Hepatocyte (in vitro differentiated cells): ENCODE measurements at regions not wholly inside any gene's neighbourhood (a gene's known extent, or its start where the extent isn't known, plus 50 kb on each side); places are given as distances from the start of the nearest gene placed in this dataset.

Source experiments
- DNase-seq: peaks from one replicate; pipeline ENCODE4 v3.0.0-alpha.2; 2016; ENCODE audit warnings: low spot score
- H2AFZ ChIP-seq: fragments of 200-600 bp; sonication (generic); 2 replicates; pipeline ENCODE4 v1.6.0; 2016; ENCODE audit warnings: antibody characterized with exemption, mild to moderate bottlenecking
- H3K27ac ChIP-seq: fragments of 200-600 bp; sonication (generic); 2 replicates; pipeline ENCODE4 v1.5.1; 2016; ENCODE audit warnings: mild to moderate bottlenecking
- H3K27me3 ChIP-seq: fragments of 200-600 bp; sonication (generic); 2 replicates; pipeline ENCODE4 v1.6.1; 2016
- H3K36me3 ChIP-seq: fragments of 200-600 bp; sonication (generic); replicated peaks from 2 replicates; pipeline ENCODE4 v1.5.1; 2016; ENCODE audit warnings: low read depth; ENCODE audit not compliant: insufficient read depth
- H3K4me1 ChIP-seq: fragments of 200-600 bp; sonication (generic); 2 replicates; pipeline ENCODE4 v1.5.1; 2016; ENCODE audit warnings: mild to moderate bottlenecking, moderate library complexity; ENCODE audit not compliant: insufficient read depth
- H3K4me2 ChIP-seq: fragments of 200-600 bp; sonication (generic); 2 replicates; pipeline ENCODE4 v1.6.0; 2016
- H3K4me3 ChIP-seq: fragments of 200-600 bp; sonication (generic); 2 replicates; pipeline ENCODE4 v1.5.1; 2016; ENCODE audit warnings: mild to moderate bottlenecking
- H3K79me2 ChIP-seq: fragments of 200-600 bp; sonication (generic); 2 replicates; pipeline ENCODE4 v1.6.0; 2017; ENCODE audit warnings: mild to moderate bottlenecking
- H3K9me2 ChIP-seq: fragments of 200-600 bp; sonication (generic); replicated peaks from 2 replicates; pipeline ENCODE4 v1.6.0; 2017; ENCODE audit warnings: mild to moderate bottlenecking; ENCODE audit not compliant: insufficient read depth
- H3K9me3 ChIP-seq: fragments of 200-600 bp; sonication (generic); 2 replicates; pipeline ENCODE4 v1.5.1; 2016; ENCODE audit warnings: low read depth, mild to moderate bottlenecking
- H4K20me1 ChIP-seq: fragments of 200-600 bp; sonication (generic); 2 replicates; pipeline ENCODE4 v1.6.0; 2016; ENCODE audit warnings: mild to moderate bottlenecking; ENCODE audit not compliant: insufficient read depth, poor library complexity, severe bottlenecking
- EZH2 ChIP-seq: fragments of 200-600 bp; sonication (generic); IDR thresholded peaks from 2 replicates; pipeline ENCODE4 v1.6.1; 2016; ENCODE audit warnings: antibody characterized with exemption, mild to moderate bottlenecking, borderline replicate concordance
- EZH2phosphoT487 ChIP-seq: fragments of 200-600 bp; sonication (generic); IDR thresholded peaks from one replicate; pipeline ENCODE4 v1.6.1; 2018; ENCODE audit warnings: antibody characterized with exemption, mild to moderate bottlenecking, low read depth, moderate library complexity; ENCODE audit not compliant: unreplicated experiment, severe bottlenecking
- WGBS: methylation state at CpG from one replicate; pipeline ENCODE4 v1.1.6; 2016; ENCODE audit warnings: low lambda C conversion rate; ENCODE audit errors: missing lambda C conversion rate; 5-methylcytosine and 5-hydroxymethylcytosine counted together
- TF ChIP-seq, protein P1 (sequence below): fragments of 200-600 bp; sonication (generic); IDR thresholded peaks from 2 replicates; pipeline ENCODE4 v1.5.1; 2016; ENCODE audit warnings: antibody characterized with exemption, mild to moderate bottlenecking; ENCODE audit not compliant: poor library complexity

DNA sequence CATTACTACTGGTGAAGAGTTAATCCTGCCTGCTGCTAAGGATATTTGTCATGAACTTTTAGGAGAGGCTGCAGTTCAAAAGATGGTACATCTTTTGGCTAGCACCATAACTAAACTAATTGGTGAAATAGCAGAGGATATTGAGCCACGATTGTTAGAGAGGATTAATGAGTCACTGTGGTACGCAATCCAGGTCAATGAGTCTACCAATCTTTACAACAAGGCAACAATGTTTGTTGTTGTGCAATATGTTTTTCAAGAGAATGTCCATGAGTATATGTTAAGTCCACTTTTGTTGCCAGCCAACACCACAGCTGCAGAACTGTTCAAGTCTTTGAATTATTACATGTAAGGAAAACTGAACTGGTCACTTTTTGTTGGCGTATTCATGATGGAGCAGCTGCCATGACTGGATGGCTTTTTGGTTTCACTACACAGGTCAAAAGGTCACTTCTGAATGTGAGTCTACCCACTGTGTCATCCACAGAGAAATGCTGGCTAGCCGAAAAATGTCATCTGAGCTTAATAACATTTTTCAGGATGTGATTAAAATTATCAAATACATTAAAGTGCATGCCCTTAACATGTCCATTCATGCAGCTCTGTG, 402.6 kb upstream of the KIF2B start:
- no peaks in the 10 kb centered on the region for H4K20me1 ChIP-seq

DNA sequence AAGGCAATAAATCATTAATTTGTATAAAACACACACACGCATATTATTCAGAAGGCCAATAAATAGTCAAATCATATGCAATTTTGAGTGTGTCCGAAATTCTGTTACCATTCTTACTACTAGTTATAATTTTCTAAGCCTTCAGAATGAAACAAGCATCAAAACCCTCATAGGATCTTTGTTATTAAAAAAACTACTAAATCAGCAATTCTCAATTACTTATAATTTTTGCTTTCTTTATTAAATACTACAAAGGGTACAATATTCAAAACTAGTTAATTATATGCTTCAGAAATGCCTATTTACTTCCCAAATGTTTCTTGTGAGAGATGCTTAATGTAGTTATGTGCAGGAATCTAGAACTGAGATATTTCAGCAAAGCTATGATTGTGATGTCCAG, 413.1 kb upstream of the KIF2B start:
- Histone ChIP-seq H3K27me3 (no peaks in the 10 kb centered on the region), H3K36me3 (no peaks in the 10 kb centered on the region), H4K20me1 (no peaks in the 10 kb centered on the region), H3K4me2 (no peak overlapping the region), H3K9me3 (no peaks in the 10 kb centered on the region), H3K4me3 (no peak overlapping the region), H3K79me2 (no peaks in the 10 kb centered on the region), H3K27ac (no peak overlapping the region), H2AFZ (no peak overlapping the region), H3K4me1 (no peaks in the 10 kb centered on the region), H3K9me2 (no peaks in the 10 kb centered on the region)
- WGBS = 80% methylated on average over 2 of the region's 2 CpGs
- DNase-seq = no peak
- TF ChIP-seq EZH2 (no peak), EZH2phosphoT487 (no peak)
- TF ChIP-seq, protein P1, sequence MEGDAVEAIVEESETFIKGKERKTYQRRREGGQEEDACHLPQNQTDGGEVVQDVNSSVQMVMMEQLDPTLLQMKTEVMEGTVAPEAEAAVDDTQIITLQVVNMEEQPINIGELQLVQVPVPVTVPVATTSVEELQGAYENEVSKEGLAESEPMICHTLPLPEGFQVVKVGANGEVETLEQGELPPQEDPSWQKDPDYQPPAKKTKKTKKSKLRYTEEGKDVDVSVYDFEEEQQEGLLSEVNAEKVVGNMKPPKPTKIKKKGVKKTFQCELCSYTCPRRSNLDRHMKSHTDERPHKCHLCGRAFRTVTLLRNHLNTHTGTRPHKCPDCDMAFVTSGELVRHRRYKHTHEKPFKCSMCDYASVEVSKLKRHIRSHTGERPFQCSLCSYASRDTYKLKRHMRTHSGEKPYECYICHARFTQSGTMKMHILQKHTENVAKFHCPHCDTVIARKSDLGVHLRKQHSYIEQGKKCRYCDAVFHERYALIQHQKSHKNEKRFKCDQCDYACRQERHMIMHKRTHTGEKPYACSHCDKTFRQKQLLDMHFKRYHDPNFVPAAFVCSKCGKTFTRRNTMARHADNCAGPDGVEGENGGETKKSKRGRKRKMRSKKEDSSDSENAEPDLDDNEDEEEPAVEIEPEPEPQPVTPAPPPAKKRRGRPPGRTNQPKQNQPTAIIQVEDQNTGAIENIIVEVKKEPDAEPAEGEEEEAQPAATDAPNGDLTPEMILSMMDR = no peak

More for the DNA sequence above, 402.6 kb upstream of the KIF2B start:
- Histone ChIP-seq H3K9me3 (no peaks in the 10 kb centered on the region), H3K36me3 (no peaks in the 10 kb centered on the region), H2AFZ (no peak overlapping the region), H3K79me2 (no peaks in the 10 kb centered on the region), H3K27me3 (no peaks in the 10 kb centered on the region), H3K4me1 (no peaks in the 10 kb centered on the region), H3K4me3 (no peak overlapping the region), H3K27ac (no peak overlapping the region), H3K9me2 (no peaks in the 10 kb centered on the region), H3K4me2 (no peak overlapping the region)
- DNase-seq = no peak
- WGBS = 92% methylated on average over 4 of the region's 4 CpGs
- TF ChIP-seq, protein P1 = no peak
- no peak for TF ChIP-seq EZH2
- TF ChIP-seq EZH2phosphoT487 = no peak

DNA sequence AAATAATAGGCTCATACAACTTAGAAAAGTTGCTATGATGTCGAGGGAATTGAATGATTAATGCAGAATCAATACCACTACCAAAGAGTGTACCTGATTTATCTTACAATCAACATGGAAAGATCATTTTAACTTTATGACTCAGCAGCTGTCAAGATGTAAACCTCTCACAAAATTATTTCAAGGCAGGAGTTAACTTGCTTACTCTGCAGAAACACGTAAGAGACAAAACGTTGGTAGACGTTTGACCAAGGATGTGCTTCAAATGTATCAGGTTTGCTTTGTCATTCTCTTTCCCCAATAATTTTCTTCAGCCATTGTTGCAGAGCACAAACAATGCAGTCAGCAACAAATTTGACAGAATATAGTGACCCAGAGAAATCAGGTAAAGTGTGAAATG, 415.8 kb upstream of the KIF2B start:
- Histone ChIP-seq H3K27ac (no peak overlapping the region), H3K9me3 (no peaks in the 10 kb centered on the region), H3K36me3 (no peaks in the 10 kb centered on the region), H3K9me2 (no peaks in the 10 kb centered on the region), H3K4me3 (no peak overlapping the region), H2AFZ (no peak overlapping the region), H4K20me1 (no peaks in the 10 kb centered on the region), H3K27me3 (no peaks in the 10 kb centered on the region), H3K79me2 (no peaks in the 10 kb centered on the region), H3K4me2 (no peak overlapping the region), H3K4me1 (no peaks in the 10 kb centered on the region)
- 91% methylated on average over 4 of the region's 4 CpGs for WGBS
- TF ChIP-seq EZH2phosphoT487 (no peak), EZH2 (no peak)
- TF ChIP-seq, protein P1 = no peak
- no peak for DNase-seq

DNA sequence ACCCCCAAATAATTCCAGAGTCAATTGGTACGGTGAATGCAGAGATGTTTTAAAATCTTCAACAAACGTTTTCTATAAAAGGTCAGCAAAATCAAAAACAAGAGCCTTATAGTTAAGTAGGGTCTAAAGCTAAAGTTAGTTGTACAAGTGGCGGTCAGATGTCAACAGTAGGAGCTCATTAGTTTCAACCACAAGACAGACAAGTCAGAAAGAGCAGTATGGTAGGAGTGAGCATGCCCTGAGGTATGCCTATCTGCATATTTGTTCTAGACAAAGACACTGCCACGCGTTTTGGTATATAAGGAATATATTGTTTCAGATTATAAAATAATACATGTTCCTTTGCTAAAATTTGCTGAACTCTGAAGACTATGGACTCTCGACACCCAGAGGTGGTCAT, 431.5 kb upstream of the KIF2B start:
- Histone ChIP-seq H3K4me2 (no peak overlapping the region), H3K36me3 (no peaks in the 10 kb centered on the region), H3K79me2 (no peaks in the 10 kb centered on the region), H3K9me3 (no peaks in the 10 kb centered on the region), H3K4me3 (no peak overlapping the region), H3K9me2 (no peaks in the 10 kb centered on the region), H3K27me3 (no peaks in the 10 kb centered on the region), H3K4me1 (no peaks in the 10 kb centered on the region), H2AFZ (no peak overlapping the region), H4K20me1 (no peaks in the 10 kb centered on the region), H3K27ac (no peak overlapping the region)
- 91% methylated on average over 6 of the region's 6 CpGs for WGBS
- DNase-seq = no peak
- TF ChIP-seq EZH2phosphoT487 = no peak
- TF ChIP-seq, protein P1 = no peak
- TF ChIP-seq EZH2 = no peak
